ENCODE measurements at regions not wholly inside any gene's neighbourhood (a gene's known extent, or its start where the extent isn't known, plus 50 kb on each side); places are given as distances from the start of the nearest gene placed in this dataset.

DNA sequence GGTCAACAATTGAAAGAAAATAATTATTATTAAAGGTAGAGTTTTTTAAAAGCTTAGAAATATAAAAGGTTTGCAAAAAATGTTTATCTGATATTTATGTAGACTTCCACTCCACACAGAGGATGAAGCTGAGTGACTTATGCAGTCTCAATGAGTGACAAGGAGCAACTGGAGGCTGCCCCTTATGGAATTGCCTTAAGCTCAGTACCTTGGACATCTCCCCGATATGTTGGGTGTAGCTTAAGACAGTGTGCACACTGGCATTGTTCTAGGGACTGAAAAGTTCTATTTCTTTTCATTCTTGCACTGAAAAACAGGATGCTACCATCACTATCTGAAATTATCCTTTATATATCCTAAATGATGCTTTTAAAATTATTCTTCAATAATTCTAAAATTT, 292.1 kb downstream of the PRDM5 start:
- no TSS peak for BruUV-seq (replicated peaks)
- no peaks in the 10 kb centered on the region for H3K9me1 ChIP-seq (ENCODE audit: insufficient read depth, low read length)
- no peak overlapping the region for H3K14ac ChIP-seq (replicated peaks; ENCODE audit: low read depth, low read length)
- no CpG with 5 or more reads among the region's 1 CpG for WGBS, 2 experiments (ENCODE audit: extremely low coverage in 2 of 2, insufficient read length in 1 of 2)
- H3K27me3 ChIP-seq (ENCODE audit: control insufficient read depth, insufficient read depth, low read length) = no peaks in the 10 kb centered on the region
- dilution Hi-C loops (cut with HindIII; ENCODE audit: low sequenced_read_pairs, unreplicated experiment) = no loop called here
- H3K4me1 ChIP-seq (ENCODE audit: control insufficient read depth, insufficient read depth, low read length) = no peaks in the 10 kb centered on the region
- no peak overlapping the region for H2BK120ac ChIP-seq (ENCODE audit: low read depth, low read length)
- intact Hi-C loops (cut with micrococcal nuclease) = no loop called here
- H4K8ac ChIP-seq (ENCODE audit: low read depth in 2 of 2, low read length in 2 of 2) = no peak overlapping the region
- DNase-seq = no peak
- H2BK5ac ChIP-seq (ENCODE audit: low read depth, low read length, poor library complexity, severe bottlenecking) = no peak overlapping the region
- in situ Hi-C loops (cut with MboI; ENCODE audit: low sequenced_read_pairs) = no loop called here
- no peaks in the 10 kb centered on the region for H3K9me3 ChIP-seq (ENCODE audit: control insufficient read depth, insufficient read depth, low read length)
- no peak overlapping the region for H3K18ac ChIP-seq (ENCODE audit: low read depth, low read length)
- H4K5ac ChIP-seq (ENCODE audit: low read depth, low read length) = no peak overlapping the region
- H3K27ac ChIP-seq (ENCODE audit: insufficient read depth, low read length) = no peak overlapping the region
- ChIA-PET CTCF (no interaction called here), POLR2A (ENCODE audit: unreplicated experiment) (no interaction called here)
- H2BK20ac ChIP-seq (ENCODE audit: low read depth, low read length) = no peak overlapping the region
- no peak overlapping the region for H2AFZ ChIP-seq (replicated peaks; ENCODE audit: low read length, poor library complexity)
- H3K36me3 ChIP-seq (ENCODE audit: control insufficient read depth, insufficient read depth, low read length) = no peaks in the 10 kb centered on the region
- H3K56ac ChIP-seq (ENCODE audit: extremely low read depth, insufficient read depth, low read length) = no peak overlapping the region
- ATAC-seq (ENCODE audit: low read depth) = no peak
- no peak overlapping the region for H3K4me3 ChIP-seq (ENCODE audit: insufficient read depth, low read depth, low read length)
- H3K9ac ChIP-seq (ENCODE audit: low read depth, low read length) = no peak overlapping the region
- no peaks in the 10 kb centered on the region for H4K20me1 ChIP-seq (ENCODE audit: insufficient read depth, low read length)
- H3K4me2 ChIP-seq (ENCODE audit: low read depth, low read length) = no peak overlapping the region
- H3K79me1 ChIP-seq (ENCODE audit: low read depth in 1 of 2, low read length in 2 of 2) = no peaks in the 10 kb centered on the region
- H2BK15ac ChIP-seq (ENCODE audit: low read depth, low read length) = no peak overlapping the region
- H4K91ac ChIP-seq (ENCODE audit: insufficient read depth, low read depth, low read length) = no peak overlapping the region
- no peak overlapping the region for H3K23ac ChIP-seq (ENCODE audit: low read depth, low read length)
- no peak overlapping the region for H2AK9ac ChIP-seq (replicated peaks; ENCODE audit: low read depth, low read length, poor library complexity)
- no peak overlapping the region for H3K4ac ChIP-seq (ENCODE audit: low read depth, low read length)
- no peak overlapping the region for H2AK5ac ChIP-seq (ENCODE audit: low read depth, low read length)
- TF ChIP-seq RFX5 (IDR thresholded peaks at IDR 0.05; ENCODE audit: low read depth, low read length) (no peak), SMC3 (IDR thresholded peaks at IDR 0.05; ENCODE audit: low read depth, low read length) (no peak)

Data from IMR-90 (cell line).